GM12891 (cell line): ENCODE measurements at regions not wholly inside any gene's neighbourhood (a gene's known extent, or its start where the extent isn't known, plus 50 kb on each side); places are given as distances from the start of the nearest gene placed in this dataset.

Source experiments
- POLR2A ChIP-seq: IDR thresholded peaks from 2 replicates; pipeline ENCODE4 v1.6.1; 2011; ENCODE audit warnings: low read depth, low read length, control low read depth
- POLR2AphosphoS5 ChIP-seq: IDR thresholded peaks from 2 replicates; pipeline ENCODE4 v1.6.1; 2011; ENCODE audit warnings: low read depth, low read length, control low read depth

DNA sequence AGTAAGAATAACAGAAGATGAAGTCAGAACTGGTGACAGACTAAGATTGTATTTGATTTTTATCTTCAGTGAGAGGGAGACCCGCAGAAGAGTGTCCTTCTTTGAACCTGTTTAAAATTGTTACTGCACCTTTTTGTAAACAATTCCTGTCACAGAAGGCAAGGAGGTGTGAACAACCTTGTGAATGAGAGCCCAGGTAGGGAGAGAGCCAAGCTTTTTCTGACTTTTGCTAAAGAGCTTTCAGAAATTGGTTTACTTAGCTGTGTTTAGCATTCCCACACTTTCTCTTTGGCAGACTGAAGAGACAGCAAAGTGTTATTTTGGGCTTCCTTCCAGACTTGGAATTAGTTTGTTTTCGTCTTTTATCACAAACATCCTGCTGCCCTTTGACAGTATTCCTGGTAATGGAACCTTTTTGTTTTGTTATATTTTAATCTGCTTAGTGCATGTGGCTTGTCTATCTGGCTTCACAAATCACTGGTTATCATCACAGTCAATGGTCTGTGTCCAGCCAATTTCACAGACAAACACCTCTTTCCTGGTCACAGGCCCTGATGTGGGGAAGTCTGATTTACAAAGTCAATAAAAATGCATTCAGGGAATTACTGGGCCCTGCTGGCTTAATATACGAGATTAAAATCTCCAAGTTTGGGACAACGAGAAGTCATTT lies 85.7 kb upstream of the HS3ST2 start:
- no peak for TF ChIP-seq POLR2AphosphoS5
- no peak for TF ChIP-seq POLR2A
